ENCODE measurements at regions not wholly inside any gene's neighbourhood (a gene's known extent, or its start where the extent isn't known, plus 50 kb on each side); places are given as distances from the start of the nearest gene placed in this dataset.

GRCh38 chr16:80055831-80056230, 455.3 kb upstream of the MAF start:
- DNase-seq (no peak), ATAC-seq (no peak)
- no peak overlapping the region for H3K27ac ChIP-seq (ENCODE audit: low read length)
- no peak overlapping the region for H3K4me3 Mint-ChIP-seq
- H3K36me3 Mint-ChIP-seq: no peaks in the 10 kb centered on the region
- H3K9me3 Mint-ChIP-seq: no peaks in the 10 kb centered on the region
- H3K27ac Mint-ChIP-seq: no peak overlapping the region
- H3K27me3 Mint-ChIP-seq (ENCODE audit: low read depth in 2 of 2): peaks cover 4 to 12% of the 10 kb centered on the region in 2 donors
- TF ChIP-seq CTCF (IDR thresholded peaks at IDR 0.05): no peak
- no peaks in the 10 kb centered on the region for H3K4me1 Mint-ChIP-seq
- 76% methylated on average over 3 of the region's 3 CpGs for WGBS (ENCODE audit: insufficient coverage)
- H3K27me3 ChIP-seq (ENCODE audit: control insufficient read depth, insufficient read depth, low read length): no peaks in the 10 kb centered on the region
- intact Hi-C loops (cut with micrococcal nuclease): no loop called here
- no peaks in the 10 kb centered on the region for H3K9me3 ChIP-seq (ENCODE audit: control insufficient read depth, insufficient read depth, low read length)
- H3K4me1 ChIP-seq (ENCODE audit: control insufficient read depth, insufficient read depth, low read length): no peaks in the 10 kb centered on the region
- H3K36me3 ChIP-seq (ENCODE audit: control insufficient read depth, insufficient read depth, low read length): no peaks in the 10 kb centered on the region
- H3K4me3 ChIP-seq (ENCODE audit: low read length): no peak overlapping the region

GRCh38 chr16:80054647-80055046, 454.1 kb upstream of the MAF start:
- no peaks in the 10 kb centered on the region for H3K36me3 ChIP-seq (ENCODE audit: control insufficient read depth, insufficient read depth, low read length)
- no peak overlapping the region for H3K27ac ChIP-seq (ENCODE audit: low read length)
- Mint-ChIP-seq H3K36me3 (no peaks in the 10 kb centered on the region), H3K27ac (no peak overlapping the region), H3K9me3 (no peaks in the 10 kb centered on the region), H3K4me3 (no peak overlapping the region), H3K27me3 (ENCODE audit: low read depth in 2 of 2) (peaks cover 10 to 13% of the 10 kb centered on the region in 2 donors), H3K4me1 (no peaks in the 10 kb centered on the region)
- intact Hi-C loops (cut with micrococcal nuclease): no loop called here
- no peak for ATAC-seq
- H3K4me1 ChIP-seq (ENCODE audit: control insufficient read depth, insufficient read depth, low read length): no peaks in the 10 kb centered on the region
- H3K9me3 ChIP-seq (ENCODE audit: control insufficient read depth, insufficient read depth, low read length): no peaks in the 10 kb centered on the region
- no peak for TF ChIP-seq CTCF (IDR thresholded peaks at IDR 0.05)
- H3K27me3 ChIP-seq (ENCODE audit: control insufficient read depth, insufficient read depth, low read length): no peaks in the 10 kb centered on the region
- WGBS (ENCODE audit: insufficient coverage): 94% methylated on average over 2 of the region's 2 CpGs
- H3K4me3 ChIP-seq (ENCODE audit: low read length): no peak overlapping the region
- DNase-seq: no peak

DNA sequence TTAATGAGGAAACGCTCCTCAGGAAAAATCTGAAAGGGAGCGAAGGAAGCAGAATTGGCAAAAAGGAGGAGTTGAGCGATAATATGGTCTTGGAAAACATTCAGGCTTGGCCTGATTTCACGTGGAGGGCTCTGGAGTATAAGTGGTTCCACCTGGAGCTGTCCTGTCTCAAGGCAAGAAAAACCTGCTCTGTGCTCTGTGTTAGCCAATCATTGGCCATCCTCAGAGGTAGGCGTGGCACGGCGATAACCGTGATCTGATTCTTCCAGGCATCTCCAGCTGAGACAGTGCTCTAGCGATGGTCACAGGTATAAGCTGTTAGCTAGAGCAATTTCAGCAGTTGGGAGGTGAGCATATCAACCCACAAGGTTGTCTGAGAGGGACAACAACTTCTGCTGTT, 450.5 kb upstream of the MAF start:
- Histone ChIP-seq H3K4me3 (ENCODE audit: low read length) (no peak overlapping the region), H3K27me3 (ENCODE audit: control insufficient read depth, insufficient read depth, low read length) (peaks cover under 1% of the 10 kb centered on the region), H3K27ac (ENCODE audit: low read length) (no peak overlapping the region), H3K9me3 (ENCODE audit: control insufficient read depth, insufficient read depth, low read length) (no peaks in the 10 kb centered on the region), H3K4me1 (ENCODE audit: control insufficient read depth, insufficient read depth, low read length) (no peaks in the 10 kb centered on the region), H3K36me3 (ENCODE audit: control insufficient read depth, insufficient read depth, low read length) (no peaks in the 10 kb centered on the region)
- no peaks in the 10 kb centered on the region for H3K36me3 Mint-ChIP-seq
- no peak for ATAC-seq
- no peak overlapping the region for H3K4me3 Mint-ChIP-seq
- no peak overlapping the region for H3K27ac Mint-ChIP-seq
- H3K27me3 Mint-ChIP-seq (ENCODE audit: low read depth in 2 of 2): peaks cover 17 to 28% of the 10 kb centered on the region in 2 donors
- 89% methylated on average over 9 of the region's 9 CpGs for WGBS (ENCODE audit: insufficient coverage)
- H3K9me3 Mint-ChIP-seq: no peaks in the 10 kb centered on the region
- H3K4me1 Mint-ChIP-seq: no peaks in the 10 kb centered on the region
- no peak for TF ChIP-seq CTCF (IDR thresholded peaks at IDR 0.05)
- intact Hi-C loops (cut with micrococcal nuclease): no loop called here
- DNase-seq: no peak

- WGBS (ENCODE audit: insufficient coverage): 100% methylated on average over 1 of the region's 1 CpG
- no peaks in the 10 kb centered on the region for H3K9me3 Mint-ChIP-seq
- DNase-seq: no peak
- H3K27ac Mint-ChIP-seq: no peak overlapping the region
- Histone ChIP-seq H3K4me1 (ENCODE audit: control insufficient read depth, insufficient read depth, low read length) (no peaks in the 10 kb centered on the region), H3K27me3 (ENCODE audit: control insufficient read depth, insufficient read depth, low read length) (peaks cover 3% of the 10 kb centered on the region), H3K27ac (ENCODE audit: low read length) (no peak overlapping the region), H3K4me3 (ENCODE audit: low read length) (no peak overlapping the region), H3K36me3 (ENCODE audit: control insufficient read depth, insufficient read depth, low read length) (no peaks in the 10 kb centered on the region), H3K9me3 (ENCODE audit: control insufficient read depth, insufficient read depth, low read length) (no peaks in the 10 kb centered on the region)
- intact Hi-C loops (cut with micrococcal nuclease): no loop called here
- ATAC-seq: no peak
- H3K4me3 Mint-ChIP-seq: no peak overlapping the region
- peaks cover 23 to 31% of the 10 kb centered on the region in 2 donors for H3K27me3 Mint-ChIP-seq (ENCODE audit: low read depth in 2 of 2)
- H3K4me1 Mint-ChIP-seq: no peaks in the 10 kb centered on the region
- no peaks in the 10 kb centered on the region for H3K36me3 Mint-ChIP-seq
- no peak for TF ChIP-seq CTCF (IDR thresholded peaks at IDR 0.05)
These were observed 447.7 kb upstream of the MAF start for GRCh38 chr16:80048250-80048649.
